GM19025 (cell line): ENCODE measurements at regions not wholly inside any gene's neighbourhood (a gene's known extent, or its start where the extent isn't known, plus 50 kb on each side); places are given as distances from the start of the nearest gene placed in this dataset.
"Not testable (repeated sequence)": the region's sequence is repeated elsewhere in the genome, so short reads cannot be mapped to it uniquely, and the experiment has no call there.

Experiments used
- ATAC-seq: cut with Tn5 transposase; IDR thresholded peaks from one replicate; pipeline ENCODE4 v1.9.1; 2021; ENCODE audit warnings: mild to moderate bottlenecking, low read depth, moderate library complexity; ENCODE audit not compliant: unreplicated experiment

DNA sequence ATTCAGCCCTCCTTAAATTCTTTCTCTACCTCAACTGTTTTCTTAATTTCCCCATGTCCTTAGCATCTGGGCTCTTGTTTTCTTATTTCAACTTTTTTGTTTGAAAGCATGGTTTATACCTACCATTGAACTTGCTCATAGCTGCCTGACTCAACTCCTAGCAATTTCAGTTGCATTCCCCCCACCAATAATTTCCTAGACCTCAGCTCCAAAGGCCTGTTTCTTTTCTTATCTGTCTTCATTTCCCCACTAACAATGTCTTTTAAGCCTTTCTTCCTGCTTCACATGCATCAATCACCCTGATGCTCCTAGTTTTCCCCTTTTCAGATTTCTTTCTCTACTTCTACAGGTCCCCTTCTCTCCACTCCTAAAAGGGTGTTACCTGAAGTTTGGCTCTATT, 129.7 kb upstream of the PDE4D start:
- ATAC-seq, result no peak

- ATAC-seq, result no peak
These were observed 126.9 kb upstream of the PDE4D start for GRCh38 chr5:60020457-60020856.

GRCh38 chr5:60018960-60019359, 125.4 kb upstream of the PDE4D start:
- ATAC-seq, result not testable (repeated sequence)

DNA sequence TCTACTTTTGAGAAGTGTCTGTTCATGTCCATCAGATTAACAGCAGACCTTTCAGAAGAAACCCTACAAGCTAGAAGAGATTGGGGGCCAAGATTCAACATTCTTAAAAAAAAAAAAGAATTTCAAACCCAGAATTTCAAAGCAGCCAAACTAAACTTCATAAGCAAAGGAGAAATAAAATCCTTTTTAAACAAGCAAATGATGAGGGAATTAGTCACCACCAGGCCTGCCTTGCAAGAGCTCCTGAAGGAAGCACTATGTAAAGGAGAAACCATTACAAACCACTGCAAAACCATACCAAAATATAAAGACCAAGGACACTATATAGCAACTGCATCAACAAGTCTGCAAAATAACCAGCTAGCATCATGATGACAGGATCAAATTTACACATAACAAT, 124.6 kb upstream of the PDE4D start:
- ATAC-seq, result no peak

GRCh38 chr5:60014331-60014730, 120.8 kb upstream of the PDE4D start:
- no peak for ATAC-seq

DNA sequence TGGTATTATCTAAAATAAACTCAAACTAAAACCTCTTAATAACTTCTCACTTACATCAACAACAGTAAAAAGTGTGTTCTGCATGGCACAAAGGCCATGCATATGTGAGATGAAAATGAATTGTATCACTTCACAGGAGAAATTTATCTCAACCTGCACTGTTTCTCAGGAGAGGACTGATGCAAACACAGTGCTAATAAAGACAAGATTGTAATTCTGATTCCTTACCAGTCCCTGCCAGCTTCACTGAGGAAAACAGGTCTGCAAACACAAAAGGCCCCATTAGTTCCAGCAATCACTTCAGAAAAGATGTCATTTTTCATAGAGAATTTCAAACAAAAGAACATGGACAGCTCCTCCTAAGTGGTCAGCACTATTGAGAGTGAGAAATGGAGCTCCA, 117.3 kb upstream of the PDE4D start:
- no peak for ATAC-seq

- ATAC-seq, result no peak
These were observed 116.8 kb upstream of the PDE4D start for GRCh38 chr5:60010328-60010727.

GRCh38 chr5:60007729-60008128, 114.2 kb upstream of the PDE4D start:
- ATAC-seq, result no peak

DNA sequence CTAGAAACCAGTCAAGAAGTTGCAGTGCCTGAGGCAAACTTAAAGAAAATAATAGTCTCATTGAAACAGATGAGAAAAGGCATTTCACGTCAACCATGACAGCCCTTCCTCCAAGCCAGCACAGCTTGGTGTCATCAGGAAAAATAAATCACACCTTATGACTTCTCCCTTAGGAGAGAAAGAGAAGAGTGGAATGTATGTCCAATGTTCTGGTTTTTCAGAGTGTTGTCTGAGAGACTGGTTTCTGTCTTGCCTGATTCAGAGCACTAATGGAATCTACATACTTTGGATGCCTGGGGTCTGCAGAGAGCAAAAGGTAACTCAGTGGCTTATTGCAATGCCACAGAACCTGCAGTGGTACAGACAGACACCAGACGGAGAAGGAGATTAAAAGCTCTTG, 105.5 kb upstream of the PDE4D start:
- no peak for ATAC-seq

DNA sequence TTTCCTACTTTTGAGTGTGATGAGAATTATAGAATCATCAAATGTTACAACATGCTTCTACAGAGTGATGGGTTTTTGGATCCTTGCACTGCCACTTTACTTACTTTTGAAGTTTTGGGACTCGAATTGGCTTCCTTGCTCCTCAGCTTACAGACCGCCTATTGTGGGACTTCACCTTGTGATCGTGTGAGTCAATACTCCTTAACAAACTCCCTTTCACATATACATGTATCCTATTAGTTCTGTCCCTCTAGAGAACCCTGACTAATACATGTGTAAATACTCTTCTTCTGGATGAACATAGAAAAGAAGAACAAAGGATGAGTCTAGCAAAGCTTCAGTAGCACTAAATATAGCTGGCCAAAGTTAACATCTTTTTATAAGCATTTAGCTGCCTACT, 98.7 kb upstream of the PDE4D start:
- no peak for ATAC-seq

DNA sequence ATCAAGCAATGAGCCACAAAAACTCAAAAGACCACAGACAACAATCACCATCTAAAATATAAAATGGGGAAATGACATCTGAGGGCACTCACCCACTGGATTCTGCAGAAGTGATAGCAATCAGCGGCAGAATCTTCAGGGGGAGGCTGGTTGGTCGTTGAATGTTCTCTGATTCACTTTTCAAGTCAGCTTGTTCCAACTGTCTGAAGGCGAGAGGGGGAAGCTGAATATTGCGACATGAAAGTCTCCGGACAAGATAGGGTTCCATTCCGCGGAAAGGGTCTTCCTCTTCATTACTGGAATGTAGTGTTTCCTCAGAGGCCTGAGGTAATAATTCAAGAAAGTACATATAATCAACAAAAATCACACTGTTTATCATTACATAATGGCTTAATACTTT, 94.9 kb upstream of the PDE4D start:
- ATAC-seq, result no peak

- ATAC-seq, result no peak
These were observed 82.8 kb upstream of the PDE4D start for GRCh38 chr5:59976342-59976741.

GRCh38 chr5:59972043-59972442, 78.5 kb upstream of the PDE4D start:
- no peak for ATAC-seq

DNA sequence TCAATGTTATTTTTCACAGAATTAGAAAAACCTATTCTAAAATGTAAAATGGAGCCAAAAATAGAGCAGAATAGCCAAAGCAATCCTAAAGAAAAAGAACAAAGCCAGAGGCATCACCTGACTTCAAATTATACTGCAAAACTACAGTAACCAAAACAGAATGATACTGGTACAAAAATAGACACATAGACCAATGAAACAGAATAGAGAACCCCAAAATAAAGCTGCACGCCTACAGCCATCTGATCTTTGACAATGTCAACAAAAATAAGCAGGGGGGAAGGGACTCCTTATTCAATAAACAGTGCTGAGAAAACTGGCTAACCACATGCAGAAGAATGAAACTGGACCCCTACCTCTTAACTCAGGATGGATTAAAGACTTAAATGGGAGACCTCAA, 65.8 kb upstream of the PDE4D start:
- no peak for ATAC-seq

GRCh38 chr5:59956130-59956783, 62.7 kb upstream of the PDE4D start:
- ATAC-seq, result no peak

DNA sequence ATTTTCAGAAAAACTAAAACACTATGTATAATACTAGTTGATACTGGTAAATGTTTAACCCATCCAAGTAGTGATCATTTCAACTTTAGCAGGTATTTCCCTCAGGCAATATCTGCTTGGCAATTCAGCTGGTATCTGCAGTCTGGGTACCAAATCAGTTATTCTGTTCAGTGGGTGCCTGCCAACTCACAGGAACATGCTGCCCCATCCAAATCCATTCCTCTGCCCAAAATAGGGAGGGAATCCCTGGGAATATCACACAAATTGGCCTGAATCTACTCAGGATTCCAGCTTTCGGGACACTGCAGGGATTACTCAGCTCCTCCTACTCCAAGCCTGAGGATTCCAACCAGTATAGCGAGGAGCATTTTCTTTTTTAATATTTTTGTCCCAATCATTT, 61.7 kb upstream of the PDE4D start:
- no peak for ATAC-seq

GRCh38 chr5:59943452-59944113, 50.1 kb upstream of the PDE4D start:
- ATAC-seq, result no peak
